ENCODE measurements at regions not wholly inside any gene's neighbourhood (a gene's known extent, or its start where the extent isn't known, plus 50 kb on each side); places are given as distances from the start of the nearest gene placed in this dataset.
A peak's percentile ranks its signal among the peaks of the same experiment; 100 is the strongest.
"Not testable (repeated sequence)": the region's sequence is repeated elsewhere in the genome, so short reads cannot be mapped to it uniquely, and the experiment has no call there.

- no peak for TF ChIP-seq CTCF (conservative IDR thresholded peaks at IDR 0.05; ENCODE audit: low read depth, low read length)
- H3K4me3 ChIP-seq (ENCODE audit: low read depth, low read length), result no peak overlapping the region
- DNase-seq (ENCODE audit: low read depth), result no peak
Observed at GRCh38 chr11:47928426-47928825, 51.9 kb upstream of the PTPRJ start.

DNA sequence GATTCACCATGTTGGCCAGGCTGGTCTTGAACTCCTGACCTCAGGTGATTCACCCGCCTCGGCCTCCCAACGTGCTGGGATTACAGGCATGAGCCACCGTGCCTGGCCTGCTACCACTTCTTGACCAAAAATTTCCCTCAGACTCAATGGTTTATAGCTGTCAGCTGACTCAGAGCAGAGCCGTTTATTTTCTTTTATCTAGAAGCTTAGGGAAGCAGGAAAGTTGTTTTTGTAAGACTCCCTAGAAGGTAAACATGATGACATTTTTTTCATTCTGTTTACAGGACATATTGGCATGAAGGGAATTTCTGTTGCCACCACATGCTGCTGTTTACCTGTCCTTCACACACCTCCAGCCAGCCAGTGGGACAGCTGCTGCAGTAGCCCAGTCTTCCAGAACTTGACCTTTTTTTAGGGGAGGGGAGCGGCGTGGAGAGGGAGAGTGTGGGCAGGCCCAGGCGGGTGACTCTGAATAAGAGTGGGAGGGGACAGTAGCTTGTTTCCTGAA lies 56.1 kb upstream of the PTPRJ start:
- TF ChIP-seq CTCF (conservative IDR thresholded peaks at IDR 0.05; ENCODE audit: low read depth, low read length), result no peak
- no peak overlapping the region for H3K4me3 ChIP-seq (ENCODE audit: low read depth, low read length)
- DNase-seq (ENCODE audit: low read depth), result no peak

DNA sequence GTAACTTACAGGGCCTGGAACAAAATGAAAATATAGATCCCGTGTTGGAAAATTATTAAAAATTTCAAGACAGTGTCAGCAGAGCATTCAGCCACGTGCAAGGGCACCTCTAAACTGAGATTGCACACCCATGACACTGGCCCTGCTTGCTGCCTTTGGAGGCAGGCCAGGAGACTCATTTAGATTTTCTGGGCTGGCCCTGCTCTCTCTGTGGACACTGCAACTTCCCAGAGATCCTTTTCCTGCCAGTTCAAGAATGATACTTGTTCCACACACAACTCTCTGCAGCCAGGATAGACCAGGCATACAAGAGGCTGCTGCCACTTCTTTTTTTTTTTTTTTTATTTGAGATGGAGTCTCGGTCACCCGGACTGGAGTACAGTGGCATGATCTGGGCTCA lies 56.7 kb upstream of the PTPRJ start:
- peak; percentile 46 for DNase-seq (ENCODE audit: low read depth)
- no peak for TF ChIP-seq CTCF (conservative IDR thresholded peaks at IDR 0.05; ENCODE audit: low read depth, low read length)
- H3K4me3 ChIP-seq (ENCODE audit: low read depth, low read length), result no peak overlapping the region

DNA sequence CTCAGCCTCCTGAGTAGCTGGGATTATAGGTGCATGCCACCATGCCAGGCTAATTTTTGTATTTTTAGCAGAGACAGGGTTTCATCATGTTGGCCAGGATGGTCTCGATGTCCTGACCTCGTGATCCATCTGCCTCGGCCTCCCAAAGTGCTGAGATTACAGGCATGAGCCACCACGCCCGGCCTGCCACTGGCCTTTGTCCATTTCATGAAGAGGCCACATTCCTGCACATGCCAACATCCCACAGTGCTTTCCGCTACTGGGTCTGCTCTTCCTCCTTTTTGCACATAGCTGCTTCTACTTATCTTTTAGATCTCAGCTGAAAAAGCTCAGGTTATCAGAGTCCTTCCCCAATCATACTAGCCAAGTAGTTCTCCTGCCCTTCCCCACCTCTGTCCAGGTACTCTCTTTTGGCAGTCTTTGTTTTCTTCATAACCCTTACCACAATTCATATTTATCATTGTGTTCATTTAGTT lies 59.2 kb upstream of the PTPRJ start:
- not testable (repeated sequence) for H3K4me3 ChIP-seq (ENCODE audit: low read depth, low read length); DNase-seq (ENCODE audit: low read depth)

GRCh38 chr11:47918882-47919495 lies 61.4 kb upstream of the PTPRJ start:
- no peak for TF ChIP-seq CTCF (conservative IDR thresholded peaks at IDR 0.05; ENCODE audit: low read depth, low read length)
- DNase-seq (ENCODE audit: low read depth), result peak; percentile 47
- H3K4me3 ChIP-seq (ENCODE audit: low read depth, low read length), result no peak overlapping the region

DNA sequence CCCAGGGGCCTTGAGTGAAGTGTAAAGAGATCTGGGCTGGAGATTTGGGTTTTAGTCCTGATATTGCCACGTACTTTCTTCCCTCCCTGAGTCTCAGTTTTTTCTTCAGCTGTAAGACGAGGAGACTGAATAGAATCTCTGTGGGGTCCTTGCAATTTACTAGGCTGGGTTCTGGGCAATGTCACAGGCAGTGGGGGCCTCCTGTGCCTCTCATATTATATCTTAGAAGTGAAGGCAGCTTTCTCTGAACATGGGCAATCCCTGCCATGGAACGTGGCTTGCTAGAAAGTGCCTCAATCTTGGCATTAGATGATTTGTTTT lies 62.0 kb upstream of the PTPRJ start:
- no peak overlapping the region for H3K4me3 ChIP-seq (ENCODE audit: low read depth, low read length)
- DNase-seq (ENCODE audit: low read depth), result peak; percentile 61
- TF ChIP-seq CTCF (conservative IDR thresholded peaks at IDR 0.05; ENCODE audit: low read depth, low read length), result no peak

GRCh38 chr11:47917599-47918369 lies 62.6 kb upstream of the PTPRJ start:
- no peak for TF ChIP-seq CTCF (conservative IDR thresholded peaks at IDR 0.05; ENCODE audit: low read depth, low read length)
- DNase-seq (ENCODE audit: low read depth), result peak; percentile 91
- no peak overlapping the region for H3K4me3 ChIP-seq (ENCODE audit: low read depth, low read length)

Measured in choroid plexus epithelial cell (primary cell).